Hepatic stellate cell (primary cell): ENCODE measurements at regions not wholly inside any gene's neighbourhood (a gene's known extent, or its start where the extent isn't known, plus 50 kb on each side); places are given as distances from the start of the nearest gene placed in this dataset.

Source experiments
- DNase-seq: peaks from one replicate; pipeline ENCODE4 v3.0.0; 2011; ENCODE audit warnings: low spot score

- no peak for DNase-seq
Measured at GRCh38 chr4:156595041-156595440, 376.6 kb downstream of the PDGFC start.

- DNase-seq, result no peak
Measured at GRCh38 chr4:156594624-156595023, 377.0 kb downstream of the PDGFC start.

GRCh38 chr4:156593464-156593863, 378.1 kb downstream of the PDGFC start:
- DNase-seq, result no peak

GRCh38 chr4:156591679-156592078, 379.9 kb downstream of the PDGFC start:
- DNase-seq, result no peak

- no peak for DNase-seq
Measured at GRCh38 chr4:156584100-156584499, 387.5 kb downstream of the PDGFC start.

GRCh38 chr4:156583265-156583664, 388.3 kb downstream of the PDGFC start:
- no peak for DNase-seq

GRCh38 chr4:156581282-156582063, 390.1 kb downstream of the PDGFC start:
- no peak for DNase-seq

GRCh38 chr4:156578713-156579112, 392.9 kb downstream of the PDGFC start:
- no peak for DNase-seq

GRCh38 chr4:156578005-156578404, 393.6 kb downstream of the PDGFC start:
- no peak for DNase-seq

- DNase-seq, result no peak
Measured at GRCh38 chr4:156576946-156577345, 394.7 kb downstream of the PDGFC start.

GRCh38 chr4:156575430-156576073, 396.0 kb downstream of the PDGFC start:
- DNase-seq, result no peak

- DNase-seq, result no peak
Measured at GRCh38 chr4:156571146-156571545, 400.5 kb downstream of the PDGFC start.

- DNase-seq, result no peak
Measured at GRCh38 chr4:156569535-156569934, 402.1 kb downstream of the PDGFC start.

GRCh38 chr4:156568484-156568883, 403.1 kb downstream of the PDGFC start:
- DNase-seq, result no peak

GRCh38 chr4:156568041-156568440, 403.6 kb downstream of the PDGFC start:
- DNase-seq, result no peak

GRCh38 chr4:156560701-156561100, 410.9 kb downstream of the PDGFC start:
- no peak for DNase-seq

- DNase-seq, result no peak
Measured at GRCh38 chr4:156559346-156559745, 412.3 kb downstream of the PDGFC start.

- DNase-seq, result no peak
Measured at GRCh38 chr4:156558373-156559025, 413.1 kb downstream of the PDGFC start.

GRCh38 chr4:156557920-156558319, 413.7 kb downstream of the PDGFC start:
- no peak for DNase-seq

- DNase-seq, result no peak
Measured at GRCh38 chr4:156556336-156556735, 415.3 kb downstream of the PDGFC start.

GRCh38 chr4:156553659-156554058, 417.9 kb downstream of the PDGFC start:
- no peak for DNase-seq

- DNase-seq, result no peak
Measured at GRCh38 chr4:156547891-156548290, 423.7 kb downstream of the PDGFC start.

GRCh38 chr4:156547439-156547838, 424.2 kb downstream of the PDGFC start:
- DNase-seq, result peak; percentile 32
